ENCODE measurements at regions not wholly inside any gene's neighbourhood (a gene's known extent, or its start where the extent isn't known, plus 50 kb on each side); places are given as distances from the start of the nearest gene placed in this dataset.

DNA sequence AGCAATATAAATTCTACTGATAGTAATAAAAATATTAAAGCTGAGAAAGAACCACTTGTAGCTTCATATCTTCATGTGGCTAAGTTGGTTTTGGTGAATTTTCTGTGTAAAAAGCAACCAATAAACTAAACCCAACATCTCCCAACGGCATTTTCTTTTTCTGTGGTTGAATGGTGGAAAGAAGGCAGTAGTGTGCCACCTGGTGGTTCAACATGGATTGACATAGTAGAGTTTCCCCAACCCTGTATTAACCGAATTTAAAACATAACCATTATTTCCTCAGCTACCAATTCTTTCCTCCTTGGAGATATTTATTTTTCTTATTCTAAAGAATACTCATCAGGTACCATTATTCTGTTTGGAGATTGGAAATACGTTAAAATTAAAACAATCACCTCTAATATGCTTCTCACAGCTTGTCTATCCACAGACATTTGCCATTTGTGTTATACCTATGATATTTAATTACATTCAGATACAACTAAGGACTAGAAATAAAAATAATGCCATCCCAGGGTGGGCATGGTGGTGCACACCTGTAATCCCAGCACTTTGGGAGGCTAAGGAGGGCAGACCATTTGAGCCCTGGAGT, 117.1 kb upstream of the EEF1E1 start:
- H3K9me3 ChIP-seq (ENCODE audit: control insufficient read depth, low read depth, low read length), result no peaks in the 10 kb centered on the region
- H3K18ac ChIP-seq (ENCODE audit: insufficient read length, low read depth, low read length), result no peak overlapping the region
- no peak overlapping the region for H4K8ac ChIP-seq (replicated peaks; ENCODE audit: insufficient read length, low read depth, low read length)
- no peaks in the 10 kb centered on the region for H3K4me1 ChIP-seq (ENCODE audit: insufficient read depth, low read length)
- H3K27me3 Mint-ChIP-seq (ENCODE audit: low read depth), result no peaks in the 10 kb centered on the region
- H3T11ph ChIP-seq (ENCODE audit: low read length), result no peak overlapping the region
- no peak overlapping the region for H3K23ac ChIP-seq (ENCODE audit: insufficient read length, low read depth, low read length)
- H3K9ac ChIP-seq (ENCODE audit: extremely low read depth, insufficient read length, low read length), result no peak overlapping the region
- H4K91ac ChIP-seq (ENCODE audit: insufficient read length, low read depth, low read length), result no peak overlapping the region
- no peak overlapping the region for H2BK20ac ChIP-seq (ENCODE audit: low read depth, low read length, poor library complexity, severe bottlenecking)
- H3K4me1 Mint-ChIP-seq, result peaks cover 0 to 3% of the 10 kb centered on the region in 2 experiments; a peak in 1 of 4 replicates
- H3K4ac ChIP-seq (ENCODE audit: low read depth, low read length), result no peak overlapping the region
- H2AFZ ChIP-seq (ENCODE audit: low read length), result no peak overlapping the region
- no peak overlapping the region for H2BK120ac ChIP-seq (ENCODE audit: low read depth, low read length, poor library complexity, severe bottlenecking)
- no peak overlapping the region for H2BK15ac ChIP-seq (ENCODE audit: low read depth, low read length)
- no peak overlapping the region for H3K14ac ChIP-seq (ENCODE audit: insufficient read depth, low read length)
- H4K20me1 ChIP-seq (ENCODE audit: control insufficient read depth, insufficient read depth, insufficient read length), result no peaks in the 10 kb centered on the region
- no peaks in the 10 kb centered on the region for H3K23me2 ChIP-seq (ENCODE audit: insufficient read length, low read depth, low read length, poor library complexity, severe bottlenecking)
- H2BK12ac ChIP-seq (ENCODE audit: insufficient read length, low read depth, low read length), result no peak overlapping the region
- no peak overlapping the region for H4K5ac ChIP-seq (ENCODE audit: insufficient read length, low read depth, low read length)
- H3K9me3 Mint-ChIP-seq, result no peaks in the 10 kb centered on the region; a peak in 2 of 5 replicates
- H3K27ac Mint-ChIP-seq, result no peak overlapping the region
- no peaks in the 10 kb centered on the region for H3K79me1 ChIP-seq (ENCODE audit: insufficient read depth, low read depth, low read length, poor library complexity, severe bottlenecking)
- no CpG with 5 or more reads among the region's 3 CpGs for WGBS (ENCODE audit: extremely low coverage, insufficient read length, low lambda C conversion rate)
- TF ChIP-seq, protein P1, sequence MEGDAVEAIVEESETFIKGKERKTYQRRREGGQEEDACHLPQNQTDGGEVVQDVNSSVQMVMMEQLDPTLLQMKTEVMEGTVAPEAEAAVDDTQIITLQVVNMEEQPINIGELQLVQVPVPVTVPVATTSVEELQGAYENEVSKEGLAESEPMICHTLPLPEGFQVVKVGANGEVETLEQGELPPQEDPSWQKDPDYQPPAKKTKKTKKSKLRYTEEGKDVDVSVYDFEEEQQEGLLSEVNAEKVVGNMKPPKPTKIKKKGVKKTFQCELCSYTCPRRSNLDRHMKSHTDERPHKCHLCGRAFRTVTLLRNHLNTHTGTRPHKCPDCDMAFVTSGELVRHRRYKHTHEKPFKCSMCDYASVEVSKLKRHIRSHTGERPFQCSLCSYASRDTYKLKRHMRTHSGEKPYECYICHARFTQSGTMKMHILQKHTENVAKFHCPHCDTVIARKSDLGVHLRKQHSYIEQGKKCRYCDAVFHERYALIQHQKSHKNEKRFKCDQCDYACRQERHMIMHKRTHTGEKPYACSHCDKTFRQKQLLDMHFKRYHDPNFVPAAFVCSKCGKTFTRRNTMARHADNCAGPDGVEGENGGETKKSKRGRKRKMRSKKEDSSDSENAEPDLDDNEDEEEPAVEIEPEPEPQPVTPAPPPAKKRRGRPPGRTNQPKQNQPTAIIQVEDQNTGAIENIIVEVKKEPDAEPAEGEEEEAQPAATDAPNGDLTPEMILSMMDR (conservative IDR thresholded peaks at IDR 0.05), result peak; percentile 81
- H3K27ac ChIP-seq (ENCODE audit: insufficient read length, low read depth, low read length), result no peak overlapping the region
- H2BK5ac ChIP-seq (ENCODE audit: insufficient read length, low read length), result no peak overlapping the region
- no peak overlapping the region for H3K4me3 Mint-ChIP-seq
- no peaks in the 10 kb centered on the region for H3K27me3 ChIP-seq (ENCODE audit: insufficient read depth, low read length)
- no peak for DNase-seq
- no peaks in the 10 kb centered on the region for H3K36me3 Mint-ChIP-seq (ENCODE audit: insufficient read depth in 1 of 3, low read depth in 3 of 3)
- H3K56ac ChIP-seq (ENCODE audit: insufficient read length, low read depth, low read length), result no peak overlapping the region
- no peak overlapping the region for H2AK5ac ChIP-seq (ENCODE audit: insufficient read length, low read length)
- H3K4me2 ChIP-seq (ENCODE audit: insufficient read depth, insufficient read length, low read length), result no peak overlapping the region
- H3K79me2 ChIP-seq (ENCODE audit: insufficient read depth, low read length), result no peaks in the 10 kb centered on the region

Data from H9 (cell line).